Epithelial cell of esophagus (primary cell): ENCODE measurements at regions not wholly inside any gene's neighbourhood (a gene's known extent, or its start where the extent isn't known, plus 50 kb on each side); places are given as distances from the start of the nearest gene placed in this dataset.

ENCODE experiments used
- DNase-seq: peaks from one replicate; pipeline ENCODE4 v3.0.0; 2010; ENCODE audit warnings: low read depth
- H3K4me3 ChIP-seq: 2 replicates; pipeline ENCODE4 v1.5.1; 2011; ENCODE audit warnings: mild to moderate bottlenecking, low read length, control low read depth
- CTCF ChIP-seq: IDR thresholded peaks from 2 replicates; pipeline ENCODE4 v1.5.1; 2011; ENCODE audit warnings: low read depth, mild to moderate bottlenecking, low read length, control low read depth, inconsistent platforms; ENCODE audit not compliant: insufficient read depth; ENCODE audit errors: missing control alignments

GRCh38 chr7:67866812-67867211 lies 870.2 kb downstream of the TYW1 start:
- H3K4me3 ChIP-seq = no peak overlapping the region
- TF ChIP-seq CTCF = no peak
- no peak for DNase-seq

- no peak for TF ChIP-seq CTCF
- H3K4me3 ChIP-seq = no peak overlapping the region
- no peak for DNase-seq
These were observed 873.8 kb downstream of the TYW1 start for GRCh38 chr7:67870396-67870795.

- TF ChIP-seq CTCF = no peak
- H3K4me3 ChIP-seq = no peak overlapping the region
- DNase-seq = no peak
These were observed 878.9 kb downstream of the TYW1 start for GRCh38 chr7:67875558-67875957.

GRCh38 chr7:67878808-67879207 lies 882.2 kb downstream of the TYW1 start:
- no peak for TF ChIP-seq CTCF
- H3K4me3 ChIP-seq = no peak overlapping the region
- DNase-seq = no peak

GRCh38 chr7:67882843-67883242 lies 886.2 kb downstream of the TYW1 start:
- no peak for TF ChIP-seq CTCF
- DNase-seq = no peak
- H3K4me3 ChIP-seq = no peak overlapping the region

- TF ChIP-seq CTCF = no peak
- no peak for DNase-seq
- no peak overlapping the region for H3K4me3 ChIP-seq
These were observed 893.7 kb downstream of the TYW1 start for GRCh38 chr7:67890316-67890715.

- no peak for DNase-seq
- H3K4me3 ChIP-seq = no peak overlapping the region
- TF ChIP-seq CTCF = no peak
These were observed 898.1 kb downstream of the TYW1 start for GRCh38 chr7:67894746-67895145.
